Right hindlimb (tissue), 1 donor: ENCODE measurements at regions not wholly inside any gene's neighbourhood (a gene's known extent, or its start where the extent isn't known, plus 50 kb on each side); places are given as distances from the start of the nearest gene placed in this dataset.
A peak's percentile ranks its signal among the peaks of the same experiment; 100 is the strongest.

Experiments used
- DNase-seq: peaks from one replicate; pipeline ENCODE4 v3.0.0-alpha.2; 2018

GRCh38 chr2:122135021-122135937 is 379.8 kb downstream of the TSN start:
- no peak for DNase-seq

DNA sequence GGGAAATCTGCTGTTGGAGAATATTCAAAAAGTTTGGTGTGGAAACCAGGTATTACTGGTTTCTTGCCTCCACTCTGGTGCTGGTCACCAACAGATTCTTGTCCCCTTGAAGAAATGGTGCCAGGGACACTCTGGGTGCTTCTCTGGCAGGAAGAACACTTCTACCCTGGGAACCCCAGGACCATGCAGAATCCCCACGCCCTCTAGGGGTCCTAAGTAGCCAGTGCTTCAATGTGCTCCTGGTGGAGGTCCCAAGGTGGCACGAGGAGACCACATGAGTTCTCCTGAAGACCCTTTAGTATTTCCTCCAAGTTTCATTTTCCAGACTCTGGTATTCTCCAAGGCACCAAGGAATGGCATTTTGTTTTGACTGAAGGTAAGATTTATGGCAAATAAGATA is 380.6 kb downstream of the TSN start:
- no peak for DNase-seq

GRCh38 chr2:122138561-122138960 is 383.1 kb downstream of the TSN start:
- DNase-seq: no peak

DNA sequence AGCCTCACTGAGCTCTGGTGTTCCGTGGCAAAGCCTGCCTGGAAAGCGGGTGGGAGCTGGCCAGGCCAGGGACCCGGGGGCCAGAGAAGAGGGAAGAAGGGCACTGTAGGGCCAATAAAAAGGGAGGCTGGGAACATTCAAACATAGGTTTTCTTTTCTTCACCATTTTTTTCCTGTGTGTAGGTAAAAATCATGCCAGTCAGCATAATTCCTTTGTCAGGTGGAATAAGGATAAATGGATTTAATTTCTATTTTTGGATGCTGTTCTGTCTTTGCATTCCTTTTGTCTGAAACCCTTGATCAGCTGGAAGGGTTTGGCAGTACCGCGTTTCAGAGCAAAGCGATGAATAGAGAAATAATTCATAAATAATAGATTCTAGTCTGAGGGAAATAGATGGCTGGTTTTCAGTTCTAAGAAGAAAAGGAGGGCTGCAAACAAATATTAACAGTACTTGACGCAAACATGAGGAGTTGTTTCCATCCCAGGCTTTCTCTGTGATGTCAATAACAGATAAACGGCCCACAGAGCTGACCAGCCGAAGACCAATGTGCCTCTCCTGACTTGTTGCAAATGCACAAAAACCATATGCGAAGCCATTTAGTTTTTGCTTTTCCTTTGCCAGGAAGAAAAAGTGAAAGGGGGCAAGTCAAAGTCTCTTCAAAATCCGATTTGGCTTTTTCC is 384.4 kb downstream of the TSN start:
- DNase-seq: peak; percentile 26

DNA sequence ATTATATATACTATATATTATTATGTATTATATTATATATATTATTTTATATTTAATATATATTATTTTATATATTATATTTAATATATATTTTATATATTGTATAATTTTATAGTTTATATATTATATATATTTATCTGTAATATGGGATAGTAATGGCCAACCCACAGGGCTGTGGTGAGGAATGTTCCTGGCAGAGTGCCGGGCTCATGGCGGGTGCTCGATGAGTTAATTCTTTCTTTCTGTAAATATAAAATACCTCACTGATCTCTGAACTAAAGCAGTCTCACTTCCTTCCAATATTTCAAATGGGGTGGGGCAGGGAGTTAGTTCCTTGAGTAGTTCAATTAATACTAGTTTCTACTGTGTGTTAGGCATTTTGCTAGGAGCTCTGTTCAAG is 389.4 kb downstream of the TSN start:
- DNase-seq: no peak

GRCh38 chr2:122145856-122146255 is 390.4 kb downstream of the TSN start:
- no peak for DNase-seq

- no peak for DNase-seq
Measured at GRCh38 chr2:122148128-122148767, 392.8 kb downstream of the TSN start.

DNA sequence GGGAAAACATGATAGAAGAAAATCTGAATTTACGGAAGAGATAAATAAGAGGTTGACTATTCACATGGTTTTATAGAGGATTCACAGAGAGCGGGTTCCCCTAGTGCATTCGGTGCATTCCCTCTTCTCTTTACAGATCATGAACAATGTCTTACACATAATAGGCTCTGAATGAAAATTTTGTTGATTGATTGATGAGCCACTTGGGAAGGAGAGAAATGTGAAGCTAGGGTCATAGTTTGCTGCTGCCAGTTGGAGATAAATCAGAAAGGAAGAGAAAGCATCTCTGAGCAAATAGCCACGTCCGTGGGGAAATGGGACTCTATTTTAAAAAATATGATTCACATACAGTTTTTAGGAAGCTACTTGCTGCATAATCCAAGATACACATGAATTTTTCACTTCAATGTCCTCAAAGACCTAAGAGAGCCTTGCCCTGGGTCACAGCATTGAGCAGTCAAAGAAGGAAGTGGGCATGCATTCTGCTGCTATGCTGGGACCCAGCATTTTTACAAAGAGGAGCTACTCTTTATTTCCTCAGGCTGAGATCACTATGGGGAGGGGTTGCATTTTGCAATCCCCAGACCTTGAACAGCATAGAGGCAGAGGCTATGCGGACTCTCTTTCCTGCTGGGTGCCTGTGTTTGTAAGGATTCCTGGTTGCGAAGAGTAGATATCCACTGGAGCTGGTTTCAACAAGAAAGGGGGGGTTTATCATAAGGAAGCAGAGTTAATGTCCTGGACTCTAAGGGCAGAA is 395.3 kb downstream of the TSN start:
- no peak for DNase-seq

- DNase-seq: no peak
Measured at GRCh38 chr2:122152571-122152970, 397.1 kb downstream of the TSN start.

GRCh38 chr2:122156176-122156890 is 400.9 kb downstream of the TSN start:
- DNase-seq: peak; percentile 62

- DNase-seq: no peak
Measured at GRCh38 chr2:122157158-122157557, 401.7 kb downstream of the TSN start.

- no peak for DNase-seq
Measured at GRCh38 chr2:122163617-122164016, 408.2 kb downstream of the TSN start.

DNA sequence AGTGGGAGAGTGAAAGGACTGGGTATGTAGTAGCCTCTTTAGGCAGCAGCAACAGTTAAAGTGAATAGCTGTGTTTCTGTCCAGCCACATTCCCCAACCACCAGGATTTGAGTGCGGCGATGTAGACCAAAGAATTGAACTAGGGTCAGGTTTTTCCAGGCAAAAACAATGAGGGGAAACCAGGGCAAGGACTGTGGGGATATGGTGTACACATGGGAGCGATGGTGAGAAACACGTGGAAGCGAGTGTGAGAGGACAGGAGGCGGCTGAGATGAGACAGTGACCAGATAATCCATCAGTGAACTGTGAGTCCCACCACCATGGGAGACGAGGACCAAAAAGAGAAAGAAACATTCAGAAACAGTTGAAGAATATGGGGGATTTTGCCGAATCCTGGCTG is 409.5 kb downstream of the TSN start:
- no peak for DNase-seq

DNA sequence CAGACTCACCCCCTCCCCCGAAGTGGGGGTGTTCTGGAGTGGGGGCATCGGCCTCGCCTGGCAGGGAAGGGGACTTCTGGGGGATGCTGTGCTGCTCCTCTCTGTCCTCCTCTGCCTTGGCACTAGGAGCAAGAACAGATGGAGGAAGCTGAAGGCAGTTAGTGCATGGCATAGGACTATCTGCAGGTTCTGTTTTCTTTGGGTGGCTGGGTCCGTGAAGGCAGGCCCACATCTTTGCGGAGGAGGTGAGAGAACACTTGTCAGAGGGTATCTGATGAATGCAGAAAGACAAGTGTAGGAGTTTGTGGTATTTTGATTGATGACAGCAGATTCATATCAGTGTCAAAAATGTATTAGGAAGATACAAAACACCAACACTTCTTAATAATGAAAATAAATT is 411.4 kb downstream of the TSN start:
- DNase-seq: no peak

GRCh38 chr2:122167515-122167914 is 412.1 kb downstream of the TSN start:
- no peak for DNase-seq

DNA sequence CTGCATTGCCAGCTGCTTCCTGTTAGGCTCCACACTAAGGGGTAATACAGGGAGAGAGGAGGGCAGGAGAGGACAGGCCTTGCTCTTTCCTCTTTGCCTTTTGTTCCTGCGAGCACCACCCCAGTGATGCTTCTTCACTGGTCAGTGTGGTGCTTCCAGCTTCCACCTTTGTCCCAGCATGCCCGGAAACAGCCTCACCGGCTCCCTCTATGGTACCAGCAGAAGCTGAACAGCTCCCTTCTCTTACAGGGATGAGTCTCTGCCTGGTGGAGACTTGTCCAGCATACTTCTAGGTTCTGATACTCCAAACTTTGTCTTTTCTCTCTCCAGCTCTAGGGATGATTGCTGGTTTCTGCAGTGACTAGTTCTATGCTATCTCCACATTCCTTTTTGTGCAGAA is 413.3 kb downstream of the TSN start:
- DNase-seq: no peak

GRCh38 chr2:122172812-122173211 is 417.4 kb downstream of the TSN start:
- DNase-seq: no peak

DNA sequence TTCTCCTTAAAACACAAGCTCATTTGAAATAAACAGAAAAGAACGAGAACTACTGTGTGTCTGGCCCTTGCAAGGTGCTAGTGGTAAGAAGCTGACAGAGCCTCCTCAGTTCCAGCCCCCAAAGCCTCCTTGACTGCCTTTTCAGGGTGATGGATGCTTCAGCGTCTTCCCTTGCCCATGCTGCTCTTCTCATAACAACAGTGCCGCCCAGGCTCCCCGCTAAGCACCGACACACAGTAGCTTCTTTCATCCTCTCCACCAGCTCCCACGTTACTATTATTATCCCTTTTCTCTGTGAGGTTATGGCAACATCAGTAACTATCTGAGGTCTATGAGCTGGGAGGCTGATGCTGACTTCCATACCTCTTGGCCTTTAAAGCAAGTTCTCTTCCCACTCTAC is 418.6 kb downstream of the TSN start:
- DNase-seq: no peak

DNA sequence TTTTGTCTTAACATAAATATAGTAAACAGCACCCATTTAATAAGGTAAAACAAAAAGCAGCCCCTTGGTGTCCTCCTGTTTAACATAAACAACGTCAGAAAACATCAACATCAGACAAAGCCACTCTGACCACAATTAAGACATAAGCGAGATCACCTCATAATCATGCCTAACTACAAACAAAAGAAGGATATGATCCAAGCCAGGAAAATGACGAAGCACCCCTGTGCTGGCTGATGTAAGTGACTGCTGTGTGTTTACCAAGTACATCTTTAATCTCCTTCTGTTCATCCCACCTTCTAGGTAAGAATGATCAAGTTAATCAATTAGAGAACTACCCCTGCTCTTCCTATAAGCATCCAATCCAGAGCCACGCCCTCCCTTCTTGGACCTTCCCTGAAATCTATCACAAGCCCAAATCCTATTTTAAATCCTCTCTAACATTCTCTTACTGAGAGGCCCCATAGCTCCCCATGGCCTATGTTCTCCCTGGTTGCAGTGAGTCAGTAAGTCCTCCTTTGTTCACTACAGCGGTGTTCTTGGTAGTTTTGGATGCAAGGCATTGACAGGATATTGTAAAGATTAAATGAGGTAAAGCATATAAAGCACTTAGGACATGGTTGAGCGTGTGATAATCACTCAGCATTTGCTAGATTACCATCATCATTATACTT is 424.2 kb downstream of the TSN start:
- DNase-seq: no peak

DNA sequence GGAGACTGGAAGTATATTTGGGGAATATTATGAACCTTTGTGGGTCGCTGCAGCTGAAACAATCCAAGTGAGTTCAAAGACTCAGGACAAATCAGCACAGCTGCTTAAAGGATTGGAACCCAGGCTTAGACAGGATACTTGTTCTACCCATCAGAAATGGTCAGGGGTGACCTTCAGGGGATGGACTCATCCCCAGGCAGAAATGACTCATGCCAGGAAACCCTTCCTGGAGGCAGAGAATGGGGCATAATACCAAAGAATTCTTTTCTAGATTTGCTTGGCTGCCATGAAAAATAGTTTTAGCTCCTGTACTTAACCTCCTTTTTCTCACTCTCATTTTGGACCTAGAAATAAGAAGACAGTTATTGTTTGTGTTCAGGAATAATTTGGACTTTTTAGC is 425.5 kb downstream of the TSN start:
- no peak for DNase-seq

GRCh38 chr2:122182616-122183355 is 427.3 kb downstream of the TSN start:
- DNase-seq: no peak
